Neural progenitor cell (in vitro differentiated cells): ENCODE measurements at regions not wholly inside any gene's neighbourhood (a gene's known extent, or its start where the extent isn't known, plus 50 kb on each side); places are given as distances from the start of the nearest gene placed in this dataset.

ENCODE experiments used
- CTCF ChIP-seq: fragments of 200-600 bp; sonication (generic); IDR thresholded peaks from 2 replicates; pipeline ENCODE4 v1.5.1; 2017; ENCODE audit warnings: antibody characterized with exemption, mild to moderate bottlenecking
- EZH2 ChIP-seq: fragments of 200-600 bp; sonication (generic); IDR thresholded peaks from 2 replicates; pipeline ENCODE4 v1.6.1; 2017; ENCODE audit warnings: antibody characterized with exemption, mild to moderate bottlenecking, moderate library complexity

- no peak for TF ChIP-seq CTCF
- TF ChIP-seq EZH2, result no peak
These were observed 101.3 kb downstream of the OR2B2 start for GRCh38 chr6:27810768-27811450.
